Central memory CD8-positive, alpha-beta T cell (primary cell): ENCODE measurements at regions not wholly inside any gene's neighbourhood (a gene's known extent, or its start where the extent isn't known, plus 50 kb on each side); places are given as distances from the start of the nearest gene placed in this dataset.

Experiments used
- ATAC-seq: fragments of 150-1000 bp; cut with Tn5 transposase; replicated peaks from 2 replicates; pipeline ENCODE4 v1.10.0; 2022; ENCODE audit warnings: mild to moderate bottlenecking, moderate FRiP score, moderate number of reproducible peaks; ENCODE audit not compliant: poor library complexity, severe bottlenecking; ENCODE audit errors: extremely low read depth
- DNase-seq, 2 donors: peaks; one replicate each; pipeline ENCODE4 v3.0.0; 2021; ENCODE audit warnings: low spot score in 2 of 2
- H3K27ac Mint-ChIP-seq: one replicate; pipeline ENCODE4 v1.8.0; 2022; ENCODE audit warnings: low read depth, mild to moderate bottlenecking, moderate library complexity, mixed read lengths
- H3K27me3 Mint-ChIP-seq: one replicate; pipeline ENCODE4 v1.8.0; 2022; ENCODE audit warnings: mixed read lengths
- H3K36me3 Mint-ChIP-seq: one replicate; pipeline ENCODE4 v1.8.0; 2022; ENCODE audit warnings: mild to moderate bottlenecking, moderate library complexity, mixed read lengths; ENCODE audit not compliant: insufficient read depth
- H3K4me1 Mint-ChIP-seq: one replicate; pipeline ENCODE4 v1.8.0; 2022; ENCODE audit warnings: mixed read lengths
- H3K4me3 Mint-ChIP-seq: one replicate; pipeline ENCODE4 v1.8.0; 2022; ENCODE audit warnings: mild to moderate bottlenecking, moderate library complexity, mixed read lengths
- H3K9me3 Mint-ChIP-seq: one replicate; pipeline ENCODE4 v1.8.0; 2022; ENCODE audit warnings: mixed read lengths

DNA sequence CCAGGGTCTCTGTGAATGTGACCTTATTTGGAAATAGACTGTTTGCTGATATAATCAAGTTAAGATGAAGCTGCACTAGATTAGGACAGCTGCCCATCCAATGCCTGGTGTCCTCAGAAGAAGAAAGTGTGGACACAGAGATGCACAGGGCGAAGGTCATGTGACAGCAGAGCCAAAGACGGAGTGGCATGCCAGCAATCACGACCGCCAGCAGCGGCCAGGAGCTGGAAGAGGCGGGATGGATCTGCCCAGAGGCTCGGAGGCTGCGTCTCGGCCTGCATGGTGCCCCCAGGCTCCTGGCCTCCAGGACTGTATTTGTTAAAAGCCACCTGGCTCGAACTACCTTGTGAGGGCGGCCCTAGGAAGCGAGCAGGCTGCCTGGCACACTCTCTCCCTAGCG is 76.5 kb downstream of the RFLNA start:
- DNase-seq (no peak), ATAC-seq (no peak)
- no peak overlapping the region for H3K4me3 Mint-ChIP-seq
- H3K36me3 Mint-ChIP-seq, result peaks cover 23% of the 10 kb centered on the region
- H3K4me1 Mint-ChIP-seq, result no peaks in the 10 kb centered on the region
- H3K9me3 Mint-ChIP-seq, result no peaks in the 10 kb centered on the region
- peak overlapping the region; percentile 81 for H3K27ac Mint-ChIP-seq
- no peaks in the 10 kb centered on the region for H3K27me3 Mint-ChIP-seq

GRCh38 chr12:124370851-124371250 is 76.0 kb downstream of the RFLNA start:
- Mint-ChIP-seq H3K27ac (peak overlapping the region; percentile 44), H3K27me3 (no peaks in the 10 kb centered on the region), H3K9me3 (no peaks in the 10 kb centered on the region), H3K4me3 (no peak overlapping the region), H3K4me1 (no peaks in the 10 kb centered on the region), H3K36me3 (peaks cover 27% of the 10 kb centered on the region)
- DNase-seq (no peak), ATAC-seq (no peak)

DNA sequence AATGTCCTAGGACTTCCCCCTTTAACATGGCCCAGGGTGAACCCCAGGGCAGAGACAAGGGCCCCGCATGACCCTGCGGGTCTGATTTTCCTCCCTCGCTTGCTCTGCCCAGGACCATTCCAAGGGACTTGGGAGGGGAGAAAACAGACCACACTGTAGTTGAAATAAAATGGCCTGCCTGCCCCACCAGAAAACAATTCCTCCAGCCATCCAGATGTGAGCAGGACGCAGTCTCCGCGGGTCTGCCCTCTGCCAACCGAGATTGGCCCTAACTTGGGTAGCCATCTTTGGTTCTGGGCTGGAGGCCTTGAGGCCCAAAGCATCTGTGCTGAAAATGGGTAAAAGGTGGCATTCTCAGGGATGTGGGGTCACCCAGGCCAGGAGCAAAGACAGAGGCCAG is 75.5 kb downstream of the RFLNA start:
- DNase-seq (no peak), ATAC-seq (no peak)
- Mint-ChIP-seq H3K4me3 (no peak overlapping the region), H3K27ac (peak overlapping the region; percentile 44), H3K27me3 (no peaks in the 10 kb centered on the region), H3K9me3 (no peaks in the 10 kb centered on the region), H3K36me3 (peaks cover 24% of the 10 kb centered on the region), H3K4me1 (no peaks in the 10 kb centered on the region)

- Mint-ChIP-seq H3K9me3 (no peaks in the 10 kb centered on the region), H3K36me3 (peaks cover 23% of the 10 kb centered on the region), H3K27me3 (no peaks in the 10 kb centered on the region), H3K27ac (peak overlapping the region; percentile 44), H3K4me3 (no peak overlapping the region), H3K4me1 (no peaks in the 10 kb centered on the region)
- DNase-seq (no peak), ATAC-seq (no peak)
Observed at GRCh38 chr12:124369827-124370378, 75.0 kb downstream of the RFLNA start.

DNA sequence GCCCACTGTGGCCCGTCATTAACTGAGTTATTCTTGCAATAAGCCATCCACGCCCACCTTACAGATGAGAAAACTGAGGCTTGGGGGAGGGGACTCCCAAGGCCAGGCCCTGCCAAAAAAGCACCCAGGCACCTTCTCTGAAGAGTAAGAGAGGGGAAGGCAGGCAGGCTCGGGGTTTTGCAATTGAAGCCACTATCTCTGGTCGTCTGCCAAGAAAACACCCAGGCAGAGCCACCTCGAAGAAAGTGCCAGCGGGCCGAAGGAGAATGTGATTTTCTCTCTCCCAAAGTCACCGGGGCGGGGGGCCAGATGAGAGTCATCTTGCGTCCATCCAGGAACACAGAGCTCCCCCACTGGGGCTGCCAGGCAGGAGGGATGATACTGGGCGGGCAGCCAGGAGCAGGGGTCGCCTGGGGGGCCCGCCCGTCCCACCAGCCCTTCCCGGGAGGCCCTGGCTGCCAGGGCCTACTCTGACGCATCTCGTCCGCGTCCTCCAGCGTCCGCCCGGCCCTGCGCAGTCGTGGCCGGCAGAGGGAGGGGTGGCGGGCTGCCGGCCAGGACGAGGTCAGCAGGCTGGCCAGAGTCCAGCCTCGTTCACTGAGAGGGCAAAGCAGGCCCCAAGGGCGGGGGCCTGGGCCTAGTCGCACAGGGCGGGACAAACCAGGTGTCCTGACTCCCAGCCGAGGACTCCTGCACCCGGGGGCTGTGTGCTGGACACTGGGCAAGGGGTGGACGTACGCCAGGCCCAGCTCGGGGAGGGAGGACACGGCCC is 74.3 kb downstream of the RFLNA start:
- peaks cover 23% of the 10 kb centered on the region for H3K36me3 Mint-ChIP-seq
- H3K27ac Mint-ChIP-seq, result peak overlapping the region; percentile 38
- H3K4me3 Mint-ChIP-seq, result no peak overlapping the region

DNA sequence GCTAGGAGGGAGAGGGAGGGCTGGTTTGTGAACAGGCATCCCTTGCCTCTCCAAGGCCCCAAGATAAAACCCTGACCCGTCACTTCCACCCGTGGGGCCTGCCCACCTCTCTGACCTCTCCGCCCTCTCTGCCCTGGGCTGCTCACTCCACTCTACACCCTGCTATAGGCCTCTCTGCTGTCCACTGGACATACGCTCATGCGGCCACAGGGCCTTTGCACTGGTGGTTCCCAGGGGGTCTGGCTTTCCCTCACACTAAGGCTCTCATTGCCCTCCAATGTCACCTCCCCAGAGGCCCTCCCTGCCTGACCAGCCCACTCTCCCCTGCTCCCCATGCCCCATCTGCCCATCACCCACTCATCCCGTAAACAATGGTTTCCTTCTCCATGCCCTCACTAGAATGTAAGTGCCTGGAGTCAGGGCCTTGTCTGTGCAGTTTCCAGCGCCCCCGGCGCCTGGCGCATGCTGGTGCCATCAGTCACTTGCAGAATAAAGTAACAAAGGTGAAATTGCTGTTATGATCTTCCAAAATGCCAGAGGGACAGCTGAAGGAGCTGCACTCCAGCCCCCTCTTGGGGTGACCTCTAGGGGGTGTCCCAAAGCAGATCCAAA is 73.6 kb downstream of the RFLNA start:
- DNase-seq (no peak), ATAC-seq (no peak)
- Mint-ChIP-seq H3K36me3 (peaks cover 23% of the 10 kb centered on the region), H3K27me3 (no peaks in the 10 kb centered on the region), H3K4me3 (no peak overlapping the region), H3K27ac (peak overlapping the region; percentile 38), H3K9me3 (no peaks in the 10 kb centered on the region), H3K4me1 (no peaks in the 10 kb centered on the region)

More for the DNA sequence above, 74.3 kb downstream of the RFLNA start:
- H3K4me1 Mint-ChIP-seq, result no peaks in the 10 kb centered on the region
- DNase-seq, result no peak
- ATAC-seq, result no peak
- no peaks in the 10 kb centered on the region for H3K9me3 Mint-ChIP-seq
- H3K27me3 Mint-ChIP-seq, result no peaks in the 10 kb centered on the region

DNA sequence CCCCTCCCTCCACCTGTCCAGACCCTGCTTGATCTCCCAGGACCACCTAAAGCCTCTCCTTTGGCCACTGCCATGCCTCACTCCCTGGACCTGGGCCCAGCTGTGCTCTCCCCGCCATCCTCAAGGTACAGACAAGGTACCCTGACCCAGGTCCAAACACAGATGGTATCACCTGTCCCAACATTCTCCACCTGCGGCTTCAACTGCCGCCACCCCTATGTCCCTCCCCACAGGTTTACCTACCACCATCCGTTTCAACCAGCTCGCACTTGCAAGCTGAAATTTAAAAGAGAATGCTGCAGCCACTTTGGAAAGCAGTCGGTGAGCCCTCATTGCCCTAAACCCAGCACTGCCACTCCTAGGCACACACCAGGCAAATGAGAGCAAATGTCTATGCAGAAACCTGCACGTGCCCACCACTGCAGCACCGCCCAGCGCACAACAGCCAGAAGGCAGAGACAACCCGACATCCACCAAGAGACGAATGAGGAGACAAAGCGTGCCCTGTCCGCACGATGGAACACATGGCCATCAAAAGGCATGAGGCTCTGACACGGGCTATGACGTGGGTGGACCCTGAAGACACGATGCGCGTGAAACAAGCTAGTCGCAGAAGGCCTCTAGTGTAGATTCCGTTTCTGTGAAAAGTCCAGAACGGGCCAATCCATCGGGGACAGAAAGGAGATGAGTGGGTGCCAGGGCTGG is 71.0 kb downstream of the RFLNA start:
- H3K4me3 Mint-ChIP-seq, result no peak overlapping the region
- no peaks in the 10 kb centered on the region for H3K27me3 Mint-ChIP-seq
- ATAC-seq (no peak), DNase-seq (no peak)
- peaks cover 20% of the 10 kb centered on the region for H3K36me3 Mint-ChIP-seq
- H3K9me3 Mint-ChIP-seq, result no peaks in the 10 kb centered on the region
- H3K27ac Mint-ChIP-seq, result no peak overlapping the region
- H3K4me1 Mint-ChIP-seq, result no peaks in the 10 kb centered on the region
